ENCODE measurements at regions not wholly inside any gene's neighbourhood (a gene's known extent, or its start where the extent isn't known, plus 50 kb on each side); places are given as distances from the start of the nearest gene placed in this dataset.
"Not testable (repeated sequence)": the region's sequence is repeated elsewhere in the genome, so short reads cannot be mapped to it uniquely, and the experiment has no call there.

DNA sequence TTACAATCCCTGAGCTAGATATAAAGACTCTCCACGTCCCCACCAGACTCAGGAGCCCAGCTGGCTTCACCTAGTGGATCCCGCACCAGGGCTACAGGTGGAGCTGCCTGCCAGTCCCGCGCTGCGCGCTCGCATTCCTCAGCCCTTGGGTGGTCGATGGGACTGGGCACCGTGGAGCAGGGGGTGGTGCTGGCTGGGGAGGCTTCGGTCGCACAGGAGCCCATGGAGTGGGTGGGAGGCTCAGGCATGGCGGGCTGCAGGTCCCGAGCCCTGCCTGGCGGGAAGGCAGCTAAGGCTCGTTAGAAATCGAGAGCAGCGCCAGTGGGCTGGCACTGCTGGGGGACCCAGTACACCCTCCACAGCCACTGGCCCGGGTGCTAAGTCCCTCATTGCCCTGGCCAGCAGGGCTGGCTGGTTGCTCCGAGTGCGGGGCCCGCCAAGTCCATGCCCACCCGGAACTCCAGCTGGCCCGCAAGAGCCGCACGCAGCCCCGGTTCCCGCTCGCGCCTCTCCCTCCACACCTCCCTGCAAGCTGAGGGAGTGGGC lies 423.7 kb downstream of the OLFM4 start:
- DNase-seq: peak in 3 of 10 donors; percentile 59 to 72 (median 60)
- intact Hi-C loops (cut with DNase I): not testable (repeated sequence)

DNA sequence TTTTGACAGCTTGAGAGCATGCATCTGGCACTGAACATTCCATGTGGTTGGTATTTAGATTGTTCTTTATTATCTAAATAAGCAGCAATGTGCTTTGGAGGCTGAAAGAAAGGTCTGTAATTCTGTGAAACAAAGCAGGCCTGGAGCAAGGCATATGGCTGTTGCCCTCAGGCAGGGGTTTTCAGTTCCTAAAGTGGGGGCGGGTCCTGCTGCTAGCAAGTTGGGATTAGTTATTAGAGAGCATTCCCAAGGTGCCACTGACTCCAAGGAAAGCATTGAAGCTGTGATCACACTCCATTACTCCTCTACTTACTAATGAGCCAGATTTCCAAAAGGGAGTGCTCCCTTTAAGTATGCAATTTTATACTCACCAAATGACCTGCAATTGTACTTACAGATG lies 432.2 kb downstream of the OLFM4 start:
- no peak for DNase-seq
- intact Hi-C loops (cut with DNase I): no loop called here

DNA sequence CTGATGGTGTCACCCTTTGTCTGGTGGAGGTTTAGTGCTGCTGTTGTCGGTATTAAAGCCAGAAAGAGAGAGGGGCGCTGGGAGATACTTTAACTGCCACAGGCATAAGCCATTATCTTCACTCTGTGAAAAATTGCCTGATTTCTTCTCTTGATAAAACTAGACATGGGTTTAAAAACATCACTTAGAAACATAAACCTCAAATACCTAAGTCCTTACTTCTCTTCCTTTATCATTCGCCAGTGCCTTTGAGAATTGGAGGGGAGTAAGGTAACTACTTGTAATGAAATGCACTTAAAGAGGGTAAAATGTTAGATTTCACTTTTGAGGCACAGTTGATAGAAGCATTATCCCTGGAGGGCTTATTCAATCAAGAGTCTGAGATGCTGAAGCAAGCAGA lies 434.5 kb downstream of the OLFM4 start:
- intact Hi-C loops (cut with DNase I): no loop called here
- no peak for DNase-seq

DNA sequence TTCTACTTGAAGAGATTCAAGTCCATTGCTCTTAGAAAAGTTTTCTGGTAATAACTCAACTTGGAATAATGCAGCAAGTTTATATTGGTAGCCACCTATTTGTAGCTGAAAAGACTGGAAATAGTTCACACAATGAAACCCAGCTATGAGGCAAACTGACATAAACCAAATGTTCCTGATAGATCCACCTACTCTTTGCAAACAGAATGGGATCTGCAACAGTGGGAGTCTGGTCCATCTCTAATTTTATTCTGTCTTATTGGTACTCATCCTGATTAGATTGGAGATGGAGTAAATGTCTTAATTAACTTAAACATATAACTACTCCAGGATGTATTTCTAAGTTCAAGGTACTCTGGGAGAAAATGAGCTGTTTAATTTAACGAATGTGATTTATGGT lies 438.0 kb downstream of the OLFM4 start:
- intact Hi-C loops (cut with DNase I): no loop called here
- no peak for DNase-seq

DNA sequence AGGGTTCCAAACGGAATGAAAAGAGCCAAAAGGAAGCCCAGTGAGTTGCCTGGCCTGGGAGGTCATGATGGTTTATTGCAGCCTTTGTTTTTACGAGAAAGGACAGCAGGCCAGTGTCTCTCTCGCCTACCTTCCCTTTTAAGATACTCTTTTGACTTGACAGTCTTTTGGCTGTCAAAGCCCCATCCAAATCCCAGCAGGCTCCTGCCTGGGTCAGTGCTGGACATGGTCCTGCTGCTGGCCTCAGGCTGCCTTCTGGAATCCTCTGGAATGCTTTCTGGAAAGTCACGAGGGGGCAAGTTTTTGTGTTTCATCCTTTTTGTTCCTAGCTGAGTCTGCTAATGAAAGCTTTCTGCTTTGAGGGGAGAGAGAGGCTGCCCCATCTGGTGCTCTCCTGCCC lies 444.8 kb downstream of the OLFM4 start:
- intact Hi-C loops (cut with DNase I): no loop called here
- no peak for DNase-seq

DNA sequence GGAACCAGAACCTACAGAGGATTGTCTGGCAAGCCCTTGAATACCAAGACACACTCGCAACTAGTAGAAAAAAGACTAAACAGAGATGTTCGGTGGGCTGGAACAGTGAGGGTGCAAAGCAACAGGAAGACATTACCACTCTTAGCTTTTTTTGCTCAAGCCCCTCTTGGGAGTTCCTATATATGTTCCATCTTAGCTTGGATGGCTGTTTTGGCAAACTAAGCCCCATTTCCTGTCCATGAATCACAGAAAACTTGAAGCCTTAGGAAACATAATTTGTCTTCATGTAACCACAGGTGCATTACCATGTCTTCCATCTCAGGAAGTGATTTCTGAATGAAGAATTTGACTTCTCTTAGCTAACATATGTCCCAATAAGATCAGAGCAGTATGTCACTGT lies 446.3 kb downstream of the OLFM4 start:
- no peak for DNase-seq
- intact Hi-C loops (cut with DNase I): no loop called here

DNA sequence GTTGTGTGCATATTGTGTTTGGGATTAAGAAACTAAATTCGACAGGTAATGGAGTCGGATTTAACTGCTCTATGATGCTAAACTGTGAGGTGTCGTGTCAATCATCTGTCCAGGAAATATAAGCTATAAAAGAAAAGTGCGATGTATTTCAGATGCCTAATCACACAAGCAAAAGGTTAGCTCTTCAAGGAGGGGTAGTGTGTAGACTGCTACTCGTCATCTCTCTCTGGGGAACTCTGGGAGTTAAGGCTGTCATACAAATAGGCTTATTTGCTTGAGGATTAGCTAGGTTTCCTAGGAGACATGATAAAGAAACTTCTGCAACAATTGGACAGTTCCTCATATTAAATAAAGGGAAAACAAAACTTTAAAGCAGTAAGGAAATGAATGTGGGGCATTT lies 462.1 kb downstream of the OLFM4 start:
- intact Hi-C loops (cut with DNase I): no loop called here
- no peak for DNase-seq

DNA sequence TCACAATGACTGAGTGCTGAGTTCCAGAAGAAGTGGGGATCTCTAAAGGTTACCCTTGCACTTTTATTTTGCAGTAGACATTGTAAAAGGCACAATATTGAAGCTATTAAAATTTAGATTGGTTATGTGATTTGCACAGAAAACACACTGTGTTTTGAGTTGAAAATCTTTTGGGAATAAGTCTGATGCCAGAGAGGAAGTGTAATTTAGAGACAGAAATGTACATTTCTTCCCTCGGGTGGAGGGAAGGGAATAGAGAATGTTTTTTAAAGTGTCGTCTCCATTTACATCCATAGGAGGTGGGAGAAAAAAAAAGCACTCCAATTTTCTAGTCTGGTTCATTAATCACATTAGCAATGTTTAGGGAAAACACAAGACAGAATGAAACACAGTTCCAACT lies 465.8 kb downstream of the OLFM4 start:
- intact Hi-C loops (cut with DNase I): no loop called here
- DNase-seq: no peak

DNA sequence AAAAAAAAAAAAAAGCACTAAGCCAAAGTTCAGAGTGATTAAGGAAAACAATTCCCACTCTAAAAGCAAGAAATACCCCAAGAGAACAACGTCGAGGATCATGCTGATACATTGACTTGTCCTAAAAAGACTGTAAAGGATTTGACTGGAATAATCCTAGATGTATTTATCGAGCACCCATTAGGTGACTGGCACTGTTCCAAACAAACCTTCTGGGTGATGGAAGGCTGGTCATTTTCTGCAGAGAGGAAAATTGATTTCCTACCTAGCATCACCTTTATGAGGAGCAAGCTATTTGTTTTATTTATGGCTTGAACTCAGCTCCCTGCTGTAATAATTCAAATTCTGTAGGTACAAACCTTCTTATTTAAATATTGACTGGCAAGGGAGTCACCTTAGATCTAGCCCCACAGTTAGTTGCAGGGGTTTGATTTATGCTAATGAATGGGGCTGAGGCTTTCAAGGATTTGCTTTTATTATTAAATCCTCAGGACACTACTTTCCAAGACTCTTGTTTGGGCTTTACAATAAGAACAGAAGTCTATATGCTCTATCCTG lies 471.0 kb downstream of the OLFM4 start:
- intact Hi-C loops (cut with DNase I): no loop called here
- no peak for DNase-seq

DNA sequence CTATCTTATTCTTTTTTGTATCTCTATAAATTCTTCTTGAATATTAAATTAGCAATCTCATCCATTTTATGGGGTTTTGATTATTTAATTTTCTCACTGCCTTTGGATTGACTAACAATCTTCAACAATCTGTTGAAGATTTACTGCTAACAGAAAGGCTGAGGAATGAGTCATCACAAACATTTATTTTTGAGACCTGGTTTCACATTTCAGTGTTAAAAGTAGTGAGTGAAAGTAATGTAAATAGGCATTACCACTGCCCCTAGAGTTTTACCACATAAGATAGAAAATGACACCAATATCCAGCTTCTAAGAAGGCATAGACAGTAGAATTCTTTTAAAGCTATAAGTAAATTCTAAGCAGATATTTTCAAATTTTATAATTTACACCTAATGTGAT lies 472.8 kb downstream of the OLFM4 start:
- intact Hi-C loops (cut with DNase I): no loop called here
- no peak for DNase-seq

DNA sequence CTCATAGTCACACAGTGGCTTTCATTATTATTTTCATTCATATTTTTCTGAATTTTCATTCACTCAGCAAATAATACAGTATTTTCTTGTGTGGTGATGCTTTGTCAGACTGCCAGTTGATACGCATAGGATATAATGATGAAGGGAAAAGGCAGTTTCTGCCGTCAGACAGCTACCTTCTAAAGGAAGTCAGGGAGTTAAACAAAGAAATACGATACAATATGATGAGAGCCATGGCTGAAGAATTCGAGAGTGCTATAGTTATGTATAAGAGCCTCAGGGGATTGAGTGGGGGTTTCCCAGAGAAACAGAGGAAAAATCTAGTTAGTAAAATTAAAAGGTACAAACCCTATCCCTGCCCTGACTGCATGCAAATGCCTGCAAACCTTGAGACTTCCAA lies 479.1 kb downstream of the OLFM4 start:
- no peak for DNase-seq
- intact Hi-C loops (cut with DNase I): no loop called here

DNA sequence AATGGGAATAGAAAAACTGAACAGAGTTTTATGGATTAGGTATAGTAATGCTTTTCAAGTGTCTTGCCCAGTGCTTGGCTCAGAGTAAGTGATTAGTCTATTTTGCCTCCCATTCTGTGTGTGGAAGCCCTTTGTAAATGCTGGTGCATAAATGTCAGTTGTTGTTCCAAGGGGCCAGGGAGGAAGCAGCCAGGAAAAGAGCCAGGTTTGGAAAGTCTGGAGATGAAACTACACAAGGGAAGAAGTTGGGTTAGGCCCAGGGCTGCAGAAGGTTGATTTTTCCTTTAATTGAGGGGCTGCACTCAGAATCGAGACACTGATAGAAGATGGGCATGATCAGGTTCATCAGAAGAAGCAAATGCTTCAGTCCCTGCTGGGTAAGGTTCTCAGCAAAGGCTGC lies 484.0 kb downstream of the OLFM4 start:
- intact Hi-C loops (cut with DNase I): no loop called here
- DNase-seq: no peak

DNA sequence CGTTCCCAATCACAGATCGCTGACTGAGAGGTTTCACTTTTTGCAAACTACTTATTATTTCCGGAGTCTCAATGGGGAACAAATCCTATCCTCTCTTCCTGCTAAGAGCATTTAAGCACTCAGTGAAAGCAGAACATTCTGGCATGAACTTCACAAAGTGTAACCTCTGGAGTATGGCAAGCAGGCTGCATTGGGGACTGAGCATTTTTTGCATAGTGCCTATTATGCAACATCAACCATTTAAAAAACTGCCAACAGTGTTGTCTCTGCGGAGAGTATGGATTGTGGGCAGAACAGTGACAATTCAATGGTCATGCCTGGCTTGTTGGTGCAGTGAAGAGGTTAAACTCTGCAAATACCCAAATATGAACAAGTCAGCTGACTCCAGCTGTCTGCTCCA lies 484.6 kb downstream of the OLFM4 start:
- DNase-seq: no peak
- intact Hi-C loops (cut with DNase I): no loop called here

DNA sequence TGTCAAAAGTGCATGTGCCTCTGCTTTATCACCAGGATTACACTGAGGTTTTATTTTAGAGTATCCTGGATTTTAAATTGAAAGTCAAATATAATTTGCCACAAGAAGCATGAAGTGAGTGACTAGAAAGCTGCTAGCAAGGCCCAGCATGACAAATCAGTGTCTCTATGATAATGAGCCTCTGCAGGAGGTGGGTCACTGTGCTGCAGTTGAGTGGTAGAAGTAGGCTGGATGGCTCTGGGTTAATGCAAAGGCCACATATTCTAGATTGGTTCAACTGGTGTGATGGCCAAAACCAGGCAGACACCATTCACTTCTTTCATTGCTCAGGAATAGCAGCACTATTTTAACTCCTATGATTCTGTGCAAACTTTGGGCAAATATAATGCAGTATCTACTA lies 491.5 kb downstream of the OLFM4 start:
- intact Hi-C loops (cut with DNase I): no loop called here
- no peak for DNase-seq

DNA sequence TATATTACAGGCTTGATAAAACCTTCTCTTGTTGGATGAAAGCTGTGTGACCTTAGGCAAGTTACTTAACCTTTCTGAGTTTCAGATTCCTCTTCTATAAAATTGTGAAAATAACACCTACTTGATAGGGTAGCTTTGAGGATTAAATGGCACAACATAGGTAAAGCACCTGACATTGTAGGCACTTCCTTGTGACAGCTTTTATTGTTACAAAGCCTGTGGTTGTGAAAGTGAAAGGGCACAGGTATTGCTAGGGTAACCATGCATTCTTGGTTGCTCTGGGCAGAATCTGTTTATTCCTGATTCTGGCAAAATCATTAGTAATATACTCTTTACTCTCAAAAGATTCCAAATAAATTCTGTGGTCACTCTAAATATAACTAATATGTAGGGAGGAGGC lies 493.4 kb downstream of the OLFM4 start:
- no peak for DNase-seq
- intact Hi-C loops (cut with DNase I): no loop called here

DNA sequence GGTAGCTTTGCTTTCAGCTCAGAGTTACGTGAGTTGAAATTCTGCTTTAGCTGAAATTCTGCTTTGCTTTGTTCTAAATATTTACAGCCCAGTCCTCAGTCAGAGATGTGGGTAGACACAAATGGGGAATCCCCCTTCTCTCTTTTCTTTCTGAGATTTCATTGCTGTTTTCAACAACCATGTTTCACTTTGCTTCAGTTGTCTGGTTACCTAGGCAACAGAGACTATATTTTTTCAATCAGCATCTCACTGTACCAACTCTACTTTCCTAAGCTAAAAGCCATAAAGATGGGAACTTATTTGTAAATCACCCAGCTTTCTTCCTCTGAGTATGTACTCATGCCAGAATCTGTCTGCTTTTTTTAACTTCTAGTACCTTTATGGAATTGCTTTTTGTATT lies 509.0 kb downstream of the OLFM4 start:
- intact Hi-C loops (cut with DNase I): no loop called here
- no peak for DNase-seq

DNA sequence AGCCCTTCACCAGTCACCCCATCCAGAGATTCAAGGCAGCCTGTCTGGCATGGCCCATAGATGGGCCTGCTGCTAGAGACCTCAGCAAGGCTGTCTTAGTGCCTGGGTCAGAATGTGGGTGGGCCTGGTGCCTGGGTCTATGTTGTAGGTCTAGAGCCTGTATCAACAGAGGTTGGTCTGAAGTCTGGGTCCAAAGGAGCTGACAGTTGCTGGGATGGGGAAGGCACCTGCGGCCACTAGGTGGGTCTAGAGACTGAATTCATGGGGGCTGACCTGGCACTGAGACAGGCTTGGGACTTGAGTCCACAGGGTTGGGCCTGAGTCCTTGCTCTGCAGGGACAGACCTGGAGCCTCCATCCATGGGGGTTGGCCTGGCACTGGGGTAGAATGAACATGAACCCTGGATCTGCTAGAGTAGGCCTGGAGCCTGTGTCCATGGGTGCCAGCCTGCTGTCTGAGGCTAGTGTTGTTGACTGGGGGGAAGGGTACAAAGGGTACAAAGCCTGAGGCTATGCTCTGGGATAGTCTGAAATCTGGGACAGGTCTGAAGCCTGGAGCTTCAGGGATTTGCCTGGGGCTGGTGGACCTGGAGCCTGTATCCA lies 516.8 kb downstream of the OLFM4 start:
- DNase-seq: peak in 2 of 10 donors; percentile 53 to 79
- intact Hi-C loops (cut with DNase I): no loop called here

DNA sequence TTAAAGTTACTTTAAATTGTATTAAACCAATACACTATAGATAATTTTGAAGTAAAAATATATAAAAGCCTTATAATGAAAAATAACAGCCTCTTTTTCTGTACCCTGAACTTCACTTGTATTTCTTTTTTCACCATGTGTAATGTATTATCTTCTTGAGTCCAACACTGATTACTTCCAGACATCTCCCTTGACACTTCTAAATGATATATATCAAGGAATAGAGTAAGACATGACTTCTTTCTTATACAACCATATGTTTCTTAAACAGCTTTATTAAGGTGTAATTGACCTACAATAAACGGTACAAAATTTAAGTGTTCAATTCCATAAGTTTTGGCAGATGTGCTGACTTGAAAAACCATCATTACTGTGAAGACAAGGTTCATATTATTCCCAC lies 531.9 kb downstream of the OLFM4 start:
- no peak for DNase-seq
- intact Hi-C loops (cut with DNase I): no loop called here

DNA sequence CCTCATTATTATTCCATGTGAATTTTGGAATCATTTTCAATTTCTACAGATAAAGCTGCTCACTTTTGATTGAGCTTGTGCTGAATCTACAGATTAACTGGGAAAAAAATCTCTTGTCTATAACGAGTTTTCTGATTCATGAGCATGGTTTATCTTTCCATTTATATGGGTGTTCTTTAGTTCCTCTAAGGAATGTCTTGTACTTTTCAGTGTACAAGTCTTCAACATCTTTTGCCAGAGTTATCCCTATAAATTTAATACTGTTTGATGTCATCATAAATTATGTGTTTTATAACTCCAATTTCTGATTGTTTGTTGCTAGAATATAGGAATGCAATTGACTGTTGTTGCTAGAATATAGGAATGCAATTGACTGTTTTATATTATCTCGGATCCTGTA lies 533.8 kb downstream of the OLFM4 start:
- intact Hi-C loops (cut with DNase I): no loop called here
- DNase-seq: no peak

DNA sequence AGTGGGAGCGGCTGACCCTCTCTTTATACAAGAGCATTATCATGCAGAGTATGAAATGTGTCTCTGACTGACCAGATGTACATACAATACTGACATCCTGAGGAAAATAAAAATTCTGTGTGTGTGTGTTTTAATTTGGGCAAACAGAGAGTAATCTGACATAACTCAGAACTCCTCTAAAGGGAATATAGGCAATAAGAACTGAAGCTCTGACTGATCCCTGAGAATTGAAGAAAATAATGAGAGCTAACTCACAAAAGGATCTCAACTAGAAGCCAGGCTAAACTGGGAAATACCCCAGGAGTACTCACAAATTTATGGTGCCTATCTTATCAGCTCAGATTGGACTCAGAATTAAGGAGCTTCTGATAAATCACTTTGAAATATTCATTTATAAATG lies 539.9 kb downstream of the OLFM4 start:
- intact Hi-C loops (cut with DNase I): no loop called here
- no peak for DNase-seq

DNA sequence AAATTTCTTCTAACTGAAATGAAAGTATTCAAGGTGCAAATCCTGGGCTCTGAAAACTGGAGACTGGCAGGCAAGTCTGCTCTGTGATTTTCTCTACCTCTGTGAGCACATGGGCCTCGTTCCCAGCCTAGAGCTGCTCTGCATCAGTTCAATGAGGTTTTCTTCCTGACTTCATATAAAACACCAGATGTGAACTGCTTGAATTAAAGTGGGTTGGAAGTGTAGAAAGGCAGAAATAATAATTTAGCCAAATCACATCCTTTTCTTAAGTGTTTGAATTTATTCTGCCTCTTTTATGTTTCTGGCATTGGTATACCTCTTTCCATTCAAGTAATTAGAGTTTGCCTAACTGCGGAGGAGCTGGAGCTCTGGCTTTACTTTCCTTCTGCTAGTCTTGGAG lies 540.8 kb downstream of the OLFM4 start:
- DNase-seq: peak in 3 of 10 donors; percentile 9 to 68 (median 26)
- intact Hi-C loops (cut with DNase I): no loop called here

DNA sequence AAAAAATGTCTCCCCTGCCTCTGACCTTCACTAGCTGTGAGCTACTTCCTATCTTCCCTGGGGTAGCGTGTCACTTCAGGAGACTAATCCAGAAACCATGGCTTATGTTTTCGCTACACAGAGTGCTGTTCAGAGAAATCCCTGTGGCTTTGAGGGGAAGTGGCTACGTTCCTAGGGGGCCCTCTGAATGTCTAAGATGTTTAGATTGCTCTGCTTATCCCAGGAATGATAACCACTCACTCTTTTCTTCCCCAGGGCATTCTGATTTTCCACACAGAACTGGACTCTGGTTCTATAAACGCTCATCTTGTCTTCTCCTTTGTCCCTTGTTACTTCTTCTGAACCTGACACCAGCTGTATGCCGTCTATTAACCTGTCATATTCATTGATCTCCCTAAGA lies 572.5 kb downstream of the OLFM4 start:
- intact Hi-C loops (cut with DNase I): no loop called here
- no peak for DNase-seq

DNA sequence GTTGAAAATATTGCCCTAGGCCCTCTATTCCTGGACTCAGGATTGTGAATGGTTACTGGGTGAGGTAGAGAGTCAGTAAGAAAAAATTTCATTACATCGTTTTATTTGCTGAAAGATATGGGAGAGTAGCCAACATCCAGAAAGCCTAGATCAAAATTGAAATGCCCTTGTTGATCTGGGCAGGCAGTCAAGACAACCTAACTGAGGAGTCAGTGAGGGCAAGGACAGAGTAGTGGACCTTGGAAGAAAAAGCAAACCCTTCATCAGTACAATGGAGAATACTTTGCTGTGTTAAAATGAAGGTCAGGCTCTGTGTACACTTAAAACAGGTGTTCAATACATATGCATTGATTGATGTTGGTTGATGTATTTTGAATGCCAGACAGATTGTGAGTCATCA lies 576.7 kb downstream of the OLFM4 start:
- DNase-seq: no peak
- intact Hi-C loops (cut with DNase I): no loop called here
